SK-N-SH treated with all-trans-retinoic acid at 6 μM for 48 hours (cell line): ENCODE measurements at regions not wholly inside any gene's neighbourhood (a gene's known extent, or its start where the extent isn't known, plus 50 kb on each side); places are given as distances from the start of the nearest gene placed in this dataset.

Experiments
- BACH2 ChIP-seq: fragments of 250-450 bp; sonication (Bioruptor Pico); IDR thresholded peaks from 2 replicates; pipeline ENCODE4 v1.9.0; 2021; ENCODE audit warnings: mild to moderate bottlenecking, borderline replicate concordance
- ZC3H10 ChIP-seq: fragments of 250-450 bp; sonication (Bioruptor Pico); IDR thresholded peaks from 2 replicates; pipeline ENCODE4 v1.5.1; 2021; ENCODE audit warnings: mild to moderate bottlenecking, moderate library complexity
- TF ChIP-seq, protein P1 (sequence below): fragments of 250-450 bp; sonication (Bioruptor Pico); IDR thresholded peaks from 2 replicates; pipeline ENCODE4 v1.8.0; 2020; ENCODE audit warnings: mild to moderate bottlenecking, moderate library complexity, borderline replicate concordance

DNA sequence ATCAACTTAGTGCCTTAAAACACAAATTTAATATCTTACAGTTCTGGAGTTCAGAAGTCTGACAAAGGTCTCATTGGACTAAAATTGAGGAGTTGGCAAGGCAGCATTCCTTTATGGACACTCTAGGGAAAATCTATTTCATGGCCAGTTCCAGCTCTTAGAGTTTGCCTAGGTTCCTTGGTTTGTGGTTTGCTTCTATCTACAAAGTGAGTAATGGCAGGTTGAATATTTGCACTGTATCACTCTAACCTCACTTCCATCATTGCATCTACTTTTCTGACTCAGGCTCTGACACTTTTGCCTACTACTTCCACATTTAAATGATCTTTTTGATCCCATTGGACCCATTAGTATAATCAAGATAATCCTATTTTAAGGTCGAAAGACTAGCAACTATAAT is 64.7 kb upstream of the PCDH10 start:
- TF ChIP-seq, protein P1, sequence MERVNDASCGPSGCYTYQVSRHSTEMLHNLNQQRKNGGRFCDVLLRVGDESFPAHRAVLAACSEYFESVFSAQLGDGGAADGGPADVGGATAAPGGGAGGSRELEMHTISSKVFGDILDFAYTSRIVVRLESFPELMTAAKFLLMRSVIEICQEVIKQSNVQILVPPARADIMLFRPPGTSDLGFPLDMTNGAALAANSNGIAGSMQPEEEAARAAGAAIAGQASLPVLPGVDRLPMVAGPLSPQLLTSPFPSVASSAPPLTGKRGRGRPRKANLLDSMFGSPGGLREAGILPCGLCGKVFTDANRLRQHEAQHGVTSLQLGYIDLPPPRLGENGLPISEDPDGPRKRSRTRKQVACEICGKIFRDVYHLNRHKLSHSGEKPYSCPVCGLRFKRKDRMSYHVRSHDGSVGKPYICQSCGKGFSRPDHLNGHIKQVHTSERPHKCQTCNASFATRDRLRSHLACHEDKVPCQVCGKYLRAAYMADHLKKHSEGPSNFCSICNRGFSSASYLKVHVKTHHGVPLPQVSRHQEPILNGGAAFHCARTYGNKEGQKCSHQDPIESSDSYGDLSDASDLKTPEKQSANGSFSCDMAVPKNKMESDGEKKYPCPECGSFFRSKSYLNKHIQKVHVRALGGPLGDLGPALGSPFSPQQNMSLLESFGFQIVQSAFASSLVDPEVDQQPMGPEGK (CRISPR knock-in tag) = no peak
- TF ChIP-seq BACH2 (CRISPR knock-in tag) = no peak
- TF ChIP-seq ZC3H10 (CRISPR knock-in tag) = no peak
